ENCODE measurements at regions not wholly inside any gene's neighbourhood (a gene's known extent, or its start where the extent isn't known, plus 50 kb on each side); places are given as distances from the start of the nearest gene placed in this dataset.

DNA sequence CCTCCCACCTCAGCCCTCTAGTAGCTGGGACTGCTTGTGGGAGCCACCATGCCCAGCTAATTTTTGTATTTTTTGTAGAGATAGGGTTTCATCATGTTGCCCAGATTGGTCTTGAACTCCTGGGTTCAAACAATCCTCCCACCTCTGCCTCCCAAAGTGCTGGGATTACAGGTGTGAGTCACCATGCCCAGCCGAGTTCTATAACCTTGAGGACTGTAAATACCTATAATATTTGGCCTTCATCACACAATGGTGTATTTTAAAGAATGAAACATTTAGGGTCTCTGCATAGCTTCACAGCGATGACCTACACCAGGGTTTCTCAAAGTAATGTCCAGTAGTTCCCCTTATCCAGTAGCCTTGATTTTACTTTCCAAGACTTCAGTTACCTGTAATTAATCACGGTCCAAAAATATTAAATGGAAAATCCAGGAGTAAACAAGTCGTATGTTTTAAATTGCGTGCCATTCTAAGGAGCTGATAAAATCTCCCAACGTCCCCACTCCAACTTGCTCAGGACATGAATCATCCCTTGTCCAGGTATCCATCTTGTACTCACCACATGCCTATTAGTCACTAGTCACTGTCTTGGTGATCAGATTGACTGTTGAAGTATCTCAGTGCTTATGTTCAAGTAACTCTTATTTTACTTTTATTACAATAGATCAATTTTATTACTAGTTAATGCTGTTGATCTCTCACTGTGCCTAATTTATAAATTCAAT, 368.2 kb downstream of the BTG1 start:
- TF ChIP-seq, protein P1, sequence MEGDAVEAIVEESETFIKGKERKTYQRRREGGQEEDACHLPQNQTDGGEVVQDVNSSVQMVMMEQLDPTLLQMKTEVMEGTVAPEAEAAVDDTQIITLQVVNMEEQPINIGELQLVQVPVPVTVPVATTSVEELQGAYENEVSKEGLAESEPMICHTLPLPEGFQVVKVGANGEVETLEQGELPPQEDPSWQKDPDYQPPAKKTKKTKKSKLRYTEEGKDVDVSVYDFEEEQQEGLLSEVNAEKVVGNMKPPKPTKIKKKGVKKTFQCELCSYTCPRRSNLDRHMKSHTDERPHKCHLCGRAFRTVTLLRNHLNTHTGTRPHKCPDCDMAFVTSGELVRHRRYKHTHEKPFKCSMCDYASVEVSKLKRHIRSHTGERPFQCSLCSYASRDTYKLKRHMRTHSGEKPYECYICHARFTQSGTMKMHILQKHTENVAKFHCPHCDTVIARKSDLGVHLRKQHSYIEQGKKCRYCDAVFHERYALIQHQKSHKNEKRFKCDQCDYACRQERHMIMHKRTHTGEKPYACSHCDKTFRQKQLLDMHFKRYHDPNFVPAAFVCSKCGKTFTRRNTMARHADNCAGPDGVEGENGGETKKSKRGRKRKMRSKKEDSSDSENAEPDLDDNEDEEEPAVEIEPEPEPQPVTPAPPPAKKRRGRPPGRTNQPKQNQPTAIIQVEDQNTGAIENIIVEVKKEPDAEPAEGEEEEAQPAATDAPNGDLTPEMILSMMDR (IDR thresholded peaks at IDR 0.05) = no peak
- TF ChIP-seq POLR2A (IDR thresholded peaks at IDR 0.05) = no peak
